LNCAP (cell line): ENCODE measurements at regions not wholly inside any gene's neighbourhood (a gene's known extent, or its start where the extent isn't known, plus 50 kb on each side); places are given as distances from the start of the nearest gene placed in this dataset.

ENCODE experiments used
- CTCF ChIP-seq: fragments of 450-650 bp; IDR thresholded peaks from 2 replicates; pipeline ENCODE4 v1.5.1; 2017; ENCODE audit warnings: mild to moderate bottlenecking

DNA sequence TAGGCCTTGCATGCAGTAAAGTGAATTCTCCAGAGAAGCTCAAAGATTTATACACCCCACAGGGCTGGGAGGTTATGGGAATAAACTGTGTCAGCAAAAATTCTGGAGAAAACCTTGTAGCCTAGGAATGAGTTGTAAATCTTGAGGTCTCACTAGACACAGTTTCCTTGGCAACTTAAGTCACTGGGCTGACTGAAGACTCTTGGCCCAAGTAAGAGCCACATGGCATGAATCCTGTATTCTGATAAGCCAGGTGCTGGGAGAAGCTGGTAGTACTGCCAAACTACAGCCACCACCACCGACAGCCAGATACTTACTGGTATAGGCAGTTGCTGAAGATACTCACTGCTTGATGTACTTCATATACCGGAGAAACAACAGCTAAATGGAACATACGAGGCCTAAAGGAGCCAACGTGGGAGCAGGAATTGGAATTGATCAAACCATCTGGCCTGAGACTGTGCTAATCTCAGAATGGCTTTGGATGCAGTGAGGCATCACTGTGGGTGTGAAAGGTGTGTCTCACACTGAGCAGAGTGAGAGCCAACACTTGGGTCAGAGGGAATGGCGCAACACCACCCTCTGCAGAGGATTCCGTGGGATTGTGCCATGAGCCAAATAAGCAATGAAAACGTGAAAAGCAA is 102.8 kb upstream of the TMCC3 start:
- no peak for TF ChIP-seq CTCF

DNA sequence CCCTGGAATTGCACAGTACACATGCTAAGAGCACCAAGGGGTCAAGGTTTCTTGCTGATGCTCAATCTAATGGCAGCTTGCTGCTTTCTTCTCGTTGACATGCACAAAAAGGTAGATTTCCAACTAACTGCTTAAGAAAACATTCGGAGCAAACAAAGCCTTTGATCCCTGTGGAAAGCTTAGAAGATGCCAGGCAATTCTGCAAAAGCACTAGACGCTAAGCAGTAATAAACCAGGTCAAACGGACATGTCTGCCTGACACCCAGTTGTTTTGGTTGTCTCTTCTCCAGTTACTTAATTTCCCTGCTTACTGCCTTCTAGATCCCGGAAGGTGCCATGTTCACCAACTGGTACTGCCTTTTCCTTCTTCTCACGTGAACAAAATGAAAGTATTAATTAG is 100.5 kb upstream of the TMCC3 start:
- TF ChIP-seq CTCF: no peak

- no peak for TF ChIP-seq CTCF
Measured at GRCh38 chr12:94749890-94750289, 99.5 kb upstream of the TMCC3 start.

GRCh38 chr12:94749455-94749854 is 99.1 kb upstream of the TMCC3 start:
- no peak for TF ChIP-seq CTCF

DNA sequence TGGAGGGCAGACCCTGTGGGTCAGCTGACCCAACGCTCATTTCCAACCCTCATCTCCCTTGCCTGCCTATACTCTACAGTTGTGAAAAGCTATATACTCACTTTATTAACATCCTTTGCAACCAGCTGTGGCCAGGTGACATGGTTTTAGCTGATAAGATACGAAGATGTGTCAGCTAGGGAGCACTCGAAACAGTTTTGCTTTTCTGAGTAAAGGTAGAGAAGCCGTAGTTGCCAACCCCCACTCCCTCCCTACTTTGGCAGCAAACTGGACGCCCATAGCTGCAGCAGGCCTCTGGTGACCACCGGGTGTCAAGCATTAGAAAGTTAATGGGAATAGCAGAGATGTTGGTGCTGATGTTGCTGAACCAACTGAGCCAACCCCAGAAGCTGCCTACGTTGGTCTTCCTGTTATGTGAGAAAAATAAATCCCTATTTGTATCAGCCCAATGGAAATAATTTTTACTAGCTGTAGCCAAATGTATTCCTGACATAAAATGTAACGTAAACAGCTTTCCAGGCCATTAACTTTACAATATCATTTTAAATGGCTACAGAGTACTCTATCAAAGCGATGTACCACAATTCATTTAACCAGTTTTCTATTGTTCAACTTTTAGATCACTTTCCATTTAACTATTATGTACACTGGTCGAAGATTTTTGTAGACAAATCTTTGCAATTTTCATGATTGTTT is 98.5 kb upstream of the TMCC3 start:
- TF ChIP-seq CTCF: no peak

- TF ChIP-seq CTCF: no peak
Measured at GRCh38 chr12:94745562-94745961, 95.2 kb upstream of the TMCC3 start.

DNA sequence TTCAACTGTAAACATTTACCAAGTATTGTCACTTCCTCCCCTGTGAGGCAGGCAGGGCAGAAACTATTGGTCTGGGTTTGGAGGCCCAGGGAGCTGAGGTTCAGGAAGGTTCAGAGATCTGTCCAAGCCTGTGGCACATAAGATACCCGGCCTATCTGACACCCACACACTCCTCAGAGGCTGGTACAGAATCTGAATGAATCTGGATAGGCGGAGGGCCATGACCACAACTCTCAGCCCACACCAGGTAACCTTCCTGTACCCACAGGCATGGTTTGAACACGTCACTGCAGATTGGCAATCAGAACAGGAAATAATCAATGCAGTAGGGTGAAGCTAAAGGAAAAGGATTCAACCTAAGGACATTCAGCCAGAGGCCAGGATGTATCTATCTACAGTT is 92.8 kb upstream of the TMCC3 start:
- TF ChIP-seq CTCF: no peak
